ENCODE measurements at regions not wholly inside any gene's neighbourhood (a gene's known extent, or its start where the extent isn't known, plus 50 kb on each side); places are given as distances from the start of the nearest gene placed in this dataset.

DNA sequence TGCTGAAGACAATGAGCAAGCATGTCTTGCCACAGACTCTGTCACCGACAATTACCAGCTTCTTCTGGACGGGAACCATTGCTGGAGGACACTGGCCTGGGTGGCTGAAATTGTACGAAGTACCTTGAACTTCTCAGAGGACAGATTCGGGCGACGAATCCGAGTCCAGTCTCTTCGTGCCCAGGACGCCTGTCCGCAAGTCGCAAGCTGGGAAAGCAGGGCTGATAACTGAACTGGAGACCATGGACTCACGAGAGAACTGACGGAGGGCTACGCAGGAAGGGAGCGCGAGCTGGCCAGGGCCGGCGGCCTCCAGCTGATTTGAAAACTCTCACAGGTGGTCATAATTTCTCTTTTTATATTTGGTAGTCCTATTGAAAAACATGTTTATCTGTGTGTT is 1229.5 kb upstream of the MAP3K7 start:
- no peak for TF ChIP-seq POLR2A (IDR thresholded peaks at IDR 0.05; ENCODE audit: extremely low read depth, insufficient read length)
- TF ChIP-seq, protein P1, sequence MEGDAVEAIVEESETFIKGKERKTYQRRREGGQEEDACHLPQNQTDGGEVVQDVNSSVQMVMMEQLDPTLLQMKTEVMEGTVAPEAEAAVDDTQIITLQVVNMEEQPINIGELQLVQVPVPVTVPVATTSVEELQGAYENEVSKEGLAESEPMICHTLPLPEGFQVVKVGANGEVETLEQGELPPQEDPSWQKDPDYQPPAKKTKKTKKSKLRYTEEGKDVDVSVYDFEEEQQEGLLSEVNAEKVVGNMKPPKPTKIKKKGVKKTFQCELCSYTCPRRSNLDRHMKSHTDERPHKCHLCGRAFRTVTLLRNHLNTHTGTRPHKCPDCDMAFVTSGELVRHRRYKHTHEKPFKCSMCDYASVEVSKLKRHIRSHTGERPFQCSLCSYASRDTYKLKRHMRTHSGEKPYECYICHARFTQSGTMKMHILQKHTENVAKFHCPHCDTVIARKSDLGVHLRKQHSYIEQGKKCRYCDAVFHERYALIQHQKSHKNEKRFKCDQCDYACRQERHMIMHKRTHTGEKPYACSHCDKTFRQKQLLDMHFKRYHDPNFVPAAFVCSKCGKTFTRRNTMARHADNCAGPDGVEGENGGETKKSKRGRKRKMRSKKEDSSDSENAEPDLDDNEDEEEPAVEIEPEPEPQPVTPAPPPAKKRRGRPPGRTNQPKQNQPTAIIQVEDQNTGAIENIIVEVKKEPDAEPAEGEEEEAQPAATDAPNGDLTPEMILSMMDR (IDR thresholded peaks at IDR 0.05; ENCODE audit: low read depth, low read length), result no peak
